ENCODE measurements at regions not wholly inside any gene's neighbourhood (a gene's known extent, or its start where the extent isn't known, plus 50 kb on each side); places are given as distances from the start of the nearest gene placed in this dataset. TPM values are rescaled to one million over a fixed set of nuclear protein-coding genes. Genes with fewer than 3 reads are reported as not detected.
A peak's percentile ranks its signal among the peaks of the same experiment; 100 is the strongest.
"Not testable (repeated sequence)": the region's sequence is repeated elsewhere in the genome, so short reads cannot be mapped to it uniquely, and the experiment has no call there.

- peak; percentile 96 for DNase-seq (ENCODE audit: low spot score)
- TF ChIP-seq CTCF (IDR thresholded peaks at IDR 0.05), result peak; percentile 70
- H3K27me3 Mint-ChIP-seq (ENCODE audit: low read depth), result no peaks in the 10 kb centered on the region
These were observed 52.5 kb upstream of the ROPN1B start for GRCh38 chr3:125916376-125916978.

GRCh38 chr3:125917020-125917549 lies 51.9 kb upstream of the ROPN1B start:
- not testable (repeated sequence) for H3K27me3 Mint-ChIP-seq (ENCODE audit: low read depth); H3K9me3 Mint-ChIP-seq (ENCODE audit: low read depth); DNase-seq (ENCODE audit: low spot score); H3K36me3 Mint-ChIP-seq (ENCODE audit: low read depth)
- Mint-ChIP-seq H3K4me3 (ENCODE audit: unreplicated experiment) (peak overlapping the region; percentile 82), H3K27ac (ENCODE audit: unreplicated experiment) (peak overlapping the region; percentile 83), H3K4me1 (ENCODE audit: low read depth) (peaks cover 20% of the 10 kb centered on the region)

More at GRCh38 chr3:125916376-125916978, 52.5 kb upstream of the ROPN1B start:
- Mint-ChIP-seq H3K4me3 (ENCODE audit: unreplicated experiment) (peak overlapping the region; percentile 82), H3K9me3 (ENCODE audit: low read depth) (no peaks in the 10 kb centered on the region), H3K36me3 (ENCODE audit: low read depth) (no peaks in the 10 kb centered on the region), H3K4me1 (ENCODE audit: low read depth) (peaks cover 20% of the 10 kb centered on the region), H3K27ac (ENCODE audit: unreplicated experiment) (peak overlapping the region; percentile 83)

GRCh38 chr3:125918024-125918423 lies 51.0 kb upstream of the ROPN1B start:
- H3K4me3 Mint-ChIP-seq (ENCODE audit: unreplicated experiment); H3K27ac Mint-ChIP-seq (ENCODE audit: unreplicated experiment); DNase-seq (ENCODE audit: low spot score); H3K9me3 Mint-ChIP-seq (ENCODE audit: low read depth); H3K27me3 Mint-ChIP-seq (ENCODE audit: low read depth); H3K36me3 Mint-ChIP-seq (ENCODE audit: low read depth): not testable (repeated sequence)
- peaks cover 13% of the 10 kb centered on the region for H3K4me1 Mint-ChIP-seq (ENCODE audit: low read depth)

- H3K4me3 Mint-ChIP-seq (ENCODE audit: unreplicated experiment); DNase-seq (ENCODE audit: low spot score); H3K9me3 Mint-ChIP-seq (ENCODE audit: low read depth); H3K27me3 Mint-ChIP-seq (ENCODE audit: low read depth); H3K27ac Mint-ChIP-seq (ENCODE audit: unreplicated experiment); H3K36me3 Mint-ChIP-seq (ENCODE audit: low read depth): not testable (repeated sequence)
- H3K4me1 Mint-ChIP-seq (ENCODE audit: low read depth), result peaks cover 13% of the 10 kb centered on the region
These were observed 50.5 kb upstream of the ROPN1B start for GRCh38 chr3:125918451-125918850.

- H3K27ac Mint-ChIP-seq (ENCODE audit: unreplicated experiment); H3K4me3 Mint-ChIP-seq (ENCODE audit: unreplicated experiment); DNase-seq (ENCODE audit: low spot score); H3K36me3 Mint-ChIP-seq (ENCODE audit: low read depth); H3K9me3 Mint-ChIP-seq (ENCODE audit: low read depth); H3K27me3 Mint-ChIP-seq (ENCODE audit: low read depth): not testable (repeated sequence)
- H3K4me1 Mint-ChIP-seq (ENCODE audit: low read depth), result peaks cover 13% of the 10 kb centered on the region
These were observed 50.1 kb upstream of the ROPN1B start for GRCh38 chr3:125918866-125919265.

Small RNA genes lying in the stretch of these regions (microRNA-seq; reads per million reads assigned to microRNA genes)
- not detected for gene MIR548I1 (ENCODE audit: borderline number of aligned reads)

Measured in chondrocyte (in vitro differentiated cells).